Cardiac muscle cell (in vitro differentiated cells and primary cell): ENCODE measurements at regions not wholly inside any gene's neighbourhood (a gene's known extent, or its start where the extent isn't known, plus 50 kb on each side); places are given as distances from the start of the nearest gene placed in this dataset.
A peak's percentile ranks its signal among the peaks of the same experiment; 100 is the strongest.
"Not testable (repeated sequence)": the region's sequence is repeated elsewhere in the genome, so short reads cannot be mapped to it uniquely, and the experiment has no call there.

ENCODE experiments used
- DNase-seq, 2 donors: peaks; one replicate each; pipeline versions ENCODE4 v3.0.0 to v3.0.0-alpha.2; 2010 to 2017; ENCODE audit warnings: low read depth in 1 of 2, low spot score in 1 of 2
- H3K27ac ChIP-seq: fragments of 200-600 bp; sonication (generic); 2 replicates; pipeline ENCODE4 v1.5.1; 2016
- H3K27me3 ChIP-seq: fragments of 200-600 bp; sonication (generic); 2 replicates; pipeline ENCODE4 v1.6.0; 2016; ENCODE audit warnings: control low read depth
- H3K36me3 ChIP-seq: fragments of 200-600 bp; sonication (generic); 2 replicates; pipeline ENCODE4 v1.5.1; 2016; ENCODE audit warnings: control low read depth
- H3K4me1 ChIP-seq: fragments of 200-600 bp; sonication (generic); 2 replicates; pipeline ENCODE4 v1.8.1; 2017; ENCODE audit warnings: low read depth, mild to moderate bottlenecking, mixed run types
- H3K4me3 ChIP-seq: fragments of 200-600 bp; sonication (generic); 2 replicates; pipeline ENCODE4 v1.5.1; 2016; ENCODE audit warnings: mild to moderate bottlenecking
- H3K9me3 ChIP-seq: fragments of 200-600 bp; sonication (generic); 2 replicates; pipeline ENCODE4 v1.5.1; 2017; ENCODE audit warnings: low read depth, mild to moderate bottlenecking, control low read depth
- TF ChIP-seq, protein P1 (sequence below): IDR thresholded peaks from 2 replicates; pipeline ENCODE4 v1.5.1; 2012; ENCODE audit warnings: low read depth, mild to moderate bottlenecking, low read length

DNA sequence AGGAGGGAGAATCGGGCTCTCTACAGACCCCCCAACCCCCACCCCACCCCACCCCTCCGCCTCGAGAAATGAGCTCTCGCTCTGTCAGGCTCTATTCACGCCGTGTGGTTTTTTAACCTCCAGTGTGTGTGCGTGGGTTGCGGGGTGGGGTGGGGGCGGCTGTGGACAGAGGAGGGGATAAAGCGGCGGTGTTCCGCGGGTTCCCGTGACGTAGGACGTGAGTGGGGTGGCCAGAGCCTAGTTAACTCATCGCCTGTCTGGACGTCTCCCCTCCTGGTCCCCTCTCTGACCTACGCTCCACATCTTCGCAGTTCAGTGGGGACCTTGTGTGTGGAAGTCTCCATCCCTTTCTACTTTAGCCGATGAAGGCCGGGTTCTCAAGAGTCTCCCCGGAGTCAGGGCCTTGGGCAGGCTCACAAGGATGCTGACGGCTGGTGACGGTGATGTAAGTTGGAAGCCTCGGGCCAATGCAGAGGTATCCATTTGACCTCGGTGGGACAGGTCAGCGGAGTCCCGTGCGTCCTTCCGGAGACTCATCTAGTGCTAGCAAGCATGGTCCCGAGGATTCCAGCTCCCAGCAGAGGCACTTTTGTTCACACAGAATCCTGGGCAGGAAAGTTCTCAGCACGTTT, 1507.1 kb upstream of the DEFB115 start:
- H3K4me1 ChIP-seq = no peaks in the 10 kb centered on the region
- no peak for DNase-seq
- H3K36me3 ChIP-seq = no peaks in the 10 kb centered on the region
- H3K4me3 ChIP-seq = no peak overlapping the region
- no peaks in the 10 kb centered on the region for H3K9me3 ChIP-seq
- TF ChIP-seq, protein P1, sequence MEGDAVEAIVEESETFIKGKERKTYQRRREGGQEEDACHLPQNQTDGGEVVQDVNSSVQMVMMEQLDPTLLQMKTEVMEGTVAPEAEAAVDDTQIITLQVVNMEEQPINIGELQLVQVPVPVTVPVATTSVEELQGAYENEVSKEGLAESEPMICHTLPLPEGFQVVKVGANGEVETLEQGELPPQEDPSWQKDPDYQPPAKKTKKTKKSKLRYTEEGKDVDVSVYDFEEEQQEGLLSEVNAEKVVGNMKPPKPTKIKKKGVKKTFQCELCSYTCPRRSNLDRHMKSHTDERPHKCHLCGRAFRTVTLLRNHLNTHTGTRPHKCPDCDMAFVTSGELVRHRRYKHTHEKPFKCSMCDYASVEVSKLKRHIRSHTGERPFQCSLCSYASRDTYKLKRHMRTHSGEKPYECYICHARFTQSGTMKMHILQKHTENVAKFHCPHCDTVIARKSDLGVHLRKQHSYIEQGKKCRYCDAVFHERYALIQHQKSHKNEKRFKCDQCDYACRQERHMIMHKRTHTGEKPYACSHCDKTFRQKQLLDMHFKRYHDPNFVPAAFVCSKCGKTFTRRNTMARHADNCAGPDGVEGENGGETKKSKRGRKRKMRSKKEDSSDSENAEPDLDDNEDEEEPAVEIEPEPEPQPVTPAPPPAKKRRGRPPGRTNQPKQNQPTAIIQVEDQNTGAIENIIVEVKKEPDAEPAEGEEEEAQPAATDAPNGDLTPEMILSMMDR = no peak
- no peak overlapping the region for H3K27ac ChIP-seq
- H3K27me3 ChIP-seq = no peaks in the 10 kb centered on the region

DNA sequence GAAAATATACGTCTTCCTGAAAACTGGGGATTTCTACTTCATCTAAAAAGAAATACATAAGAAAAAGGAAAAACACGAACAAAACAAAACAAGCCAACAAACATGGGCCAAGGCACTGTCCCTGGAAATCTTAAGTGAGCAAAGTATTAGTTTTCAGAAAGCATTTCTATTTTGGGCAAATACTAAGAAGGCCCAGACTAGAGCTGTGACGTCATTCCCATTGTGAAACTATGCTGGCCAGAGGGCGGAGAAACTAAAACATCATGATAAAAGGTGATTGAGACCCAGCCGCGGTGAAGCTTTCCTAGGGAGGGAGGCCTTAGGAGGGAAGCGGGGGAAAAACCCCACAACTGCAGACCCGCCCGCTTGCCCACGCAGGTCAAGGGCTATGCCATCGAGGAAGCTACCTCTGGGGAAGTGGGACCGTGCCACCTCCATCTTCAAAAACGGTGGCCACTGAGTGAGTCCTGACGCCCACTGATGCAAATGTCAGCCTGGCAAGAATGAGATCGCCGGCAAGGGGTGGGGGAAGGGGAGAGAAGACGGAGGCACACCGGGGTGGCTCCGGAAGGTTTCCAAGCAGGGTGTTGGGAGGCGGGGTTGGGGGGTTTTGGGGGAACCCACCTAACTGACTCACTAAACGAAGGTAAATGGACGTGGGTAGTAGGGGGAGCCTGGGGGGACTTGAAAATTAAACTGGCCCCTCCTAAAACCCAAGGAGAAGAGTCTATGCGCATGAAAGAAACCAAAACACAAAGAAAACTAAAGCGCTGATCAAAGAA, 1504.6 kb upstream of the DEFB115 start:
- not testable (repeated sequence) for H3K4me1 ChIP-seq, H3K36me3 ChIP-seq, H3K27ac ChIP-seq, H3K9me3 ChIP-seq, H3K27me3 ChIP-seq, H3K4me3 ChIP-seq
- DNase-seq = peak in 1 of 2 donors; percentile 23

DNA sequence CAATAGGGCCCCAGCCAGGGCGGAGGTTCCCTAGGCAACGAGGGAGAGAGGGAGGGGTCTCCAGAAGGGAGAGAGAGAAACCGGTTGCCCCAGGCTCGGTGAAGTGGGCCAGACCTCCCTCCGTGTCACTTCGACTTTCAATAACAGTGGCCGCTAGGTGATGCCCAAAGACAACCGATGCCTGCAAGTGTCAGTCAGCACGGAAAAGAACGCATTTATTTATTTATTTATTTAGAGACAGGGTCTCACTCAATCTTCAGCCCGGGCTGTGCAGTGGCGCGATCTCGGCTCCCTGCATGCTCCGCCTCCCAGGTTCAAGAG, 1504.1 kb upstream of the DEFB115 start:
- not testable (repeated sequence) for H3K27me3 ChIP-seq, H3K4me1 ChIP-seq, H3K4me3 ChIP-seq, H3K9me3 ChIP-seq, H3K36me3 ChIP-seq, H3K27ac ChIP-seq
- DNase-seq = peak in 1 of 2 donors; percentile 25
- TF ChIP-seq, protein P1 = peak; percentile 20

DNA sequence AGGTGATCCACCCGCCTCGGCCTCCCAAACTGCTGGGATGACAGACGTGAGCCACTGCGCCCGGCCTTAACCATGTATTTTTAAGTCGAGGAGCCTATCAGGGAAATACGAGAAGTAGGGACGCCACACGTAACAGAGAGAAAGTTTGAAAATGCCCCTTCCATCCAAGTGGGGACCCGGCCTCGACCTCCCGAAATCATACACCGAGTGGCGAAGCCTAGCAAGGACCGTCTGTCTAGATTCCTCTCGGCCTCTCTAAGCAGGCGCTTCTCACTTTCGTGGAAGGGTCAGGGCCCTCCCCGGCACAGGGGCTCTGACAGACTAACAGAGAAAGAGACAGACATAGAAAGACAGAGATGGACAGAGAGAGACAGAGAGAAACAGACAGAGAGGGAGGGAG, 1503.6 kb upstream of the DEFB115 start:
- DNase-seq, H3K4me1 ChIP-seq, H3K27me3 ChIP-seq, H3K36me3 ChIP-seq, H3K4me3 ChIP-seq, H3K9me3 ChIP-seq, H3K27ac ChIP-seq: not testable (repeated sequence)

DNA sequence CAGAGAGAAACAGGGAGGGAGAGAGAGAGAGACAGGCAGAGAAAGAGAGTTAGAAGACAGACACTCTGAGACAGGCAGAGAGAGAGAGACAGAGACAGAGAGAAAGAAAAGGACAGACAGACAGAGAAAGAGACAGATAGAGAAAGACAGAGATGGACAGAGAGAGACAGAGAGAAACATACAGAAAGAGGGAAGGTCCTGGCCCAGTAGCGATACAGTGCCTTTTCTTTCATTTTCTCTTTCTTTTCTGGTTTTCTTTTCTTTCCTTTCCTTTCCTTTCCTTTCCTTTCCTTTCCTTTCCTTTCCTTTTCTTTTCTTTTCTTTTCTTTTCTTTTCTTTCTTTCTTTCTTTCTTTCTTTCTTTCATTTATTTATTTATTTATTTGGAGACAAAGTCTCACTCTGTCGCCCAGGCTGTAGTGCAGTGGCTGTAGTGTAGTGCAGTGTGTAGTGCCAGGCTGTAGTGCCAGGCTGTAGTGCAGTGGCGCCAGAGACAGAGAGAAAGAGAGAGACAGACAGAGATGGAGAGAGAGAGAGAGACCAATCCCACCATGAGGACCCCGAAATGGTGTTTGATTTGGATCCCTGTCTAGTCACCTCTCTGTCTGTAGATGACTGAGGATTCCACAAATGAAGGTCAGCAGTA, 1501.5 kb upstream of the DEFB115 start:
- not testable (repeated sequence) for H3K4me3 ChIP-seq, H3K4me1 ChIP-seq, H3K27me3 ChIP-seq, H3K27ac ChIP-seq, H3K9me3 ChIP-seq, H3K36me3 ChIP-seq, DNase-seq

DNA sequence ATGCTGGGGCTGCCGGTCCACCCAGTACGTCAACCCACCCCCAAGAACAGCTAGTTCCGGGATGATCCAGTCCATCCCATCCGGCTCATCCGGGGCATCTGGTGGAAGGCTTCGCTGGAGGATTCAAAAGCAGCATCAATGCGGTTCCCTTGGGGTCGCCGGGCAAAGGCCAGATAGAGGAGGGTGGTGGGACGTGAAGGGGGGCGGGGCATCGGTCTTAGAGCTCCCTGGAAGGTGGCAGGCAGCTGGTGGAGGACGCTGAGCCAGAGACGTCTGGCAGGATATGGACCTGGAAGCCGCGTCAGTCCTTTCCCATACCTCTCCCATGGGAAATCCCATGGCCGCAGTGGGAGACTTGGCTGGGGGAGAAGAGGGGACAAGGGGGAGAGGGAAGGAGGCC, 1500.8 kb upstream of the DEFB115 start:
- Histone ChIP-seq H3K4me1 (no peaks in the 10 kb centered on the region), H3K36me3 (no peaks in the 10 kb centered on the region), H3K27me3 (no peaks in the 10 kb centered on the region), H3K4me3 (no peak overlapping the region), H3K9me3 (no peaks in the 10 kb centered on the region), H3K27ac (no peak overlapping the region)
- DNase-seq = no peak
- TF ChIP-seq, protein P1 = no peak

DNA sequence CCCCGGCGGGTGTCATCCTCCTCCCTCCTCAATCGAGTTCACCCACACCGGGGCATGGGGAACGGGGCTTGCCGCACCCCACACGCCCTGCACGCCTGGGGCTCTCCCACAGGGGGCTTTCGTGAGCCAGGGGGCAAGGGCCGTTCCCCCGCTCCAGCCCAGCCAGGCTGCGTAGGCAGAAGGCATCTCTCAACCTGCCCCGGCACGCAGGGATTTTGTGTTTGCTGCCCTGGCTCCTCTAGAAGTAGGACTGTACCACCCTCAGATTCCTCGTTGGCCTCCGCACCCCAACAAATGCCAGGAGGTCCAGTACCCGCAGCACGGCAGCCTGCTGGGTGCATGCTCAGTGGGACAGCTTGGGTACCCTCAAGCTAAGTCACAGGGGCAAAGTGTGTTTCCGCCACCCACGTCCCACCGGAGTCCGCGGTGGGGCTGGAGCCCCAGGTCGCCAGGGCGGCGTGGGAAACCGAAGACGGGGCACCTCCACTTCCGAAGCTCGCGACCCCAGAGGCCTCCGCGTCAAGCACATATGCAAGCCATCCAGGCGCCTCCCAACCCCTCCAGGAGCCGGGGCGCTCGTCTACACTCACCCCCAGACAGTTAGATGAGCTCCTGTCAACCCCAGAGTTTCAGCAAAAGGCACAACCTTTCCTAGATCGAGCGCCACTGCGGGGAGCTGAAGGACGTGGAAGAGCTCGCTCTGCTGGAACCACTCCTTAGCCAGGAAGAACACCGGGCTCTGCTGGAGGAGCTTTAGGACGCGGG, 1495.7 kb upstream of the DEFB115 start:
- H3K4me1 ChIP-seq, H3K9me3 ChIP-seq, H3K36me3 ChIP-seq, DNase-seq, H3K27ac ChIP-seq, H3K4me3 ChIP-seq, H3K27me3 ChIP-seq: not testable (repeated sequence)
